KG1 (cell line): ENCODE measurements at regions not wholly inside any gene's neighbourhood (a gene's known extent, or its start where the extent isn't known, plus 50 kb on each side); places are given as distances from the start of the nearest gene placed in this dataset.
"Not testable (repeated sequence)": the region's sequence is repeated elsewhere in the genome, so short reads cannot be mapped to it uniquely, and the experiment has no call there.

Source experiments
- DNase-seq: peaks from one replicate; lab custom pipeline; 2025; lab: John Stamatoyannopoulos, UW

DNA sequence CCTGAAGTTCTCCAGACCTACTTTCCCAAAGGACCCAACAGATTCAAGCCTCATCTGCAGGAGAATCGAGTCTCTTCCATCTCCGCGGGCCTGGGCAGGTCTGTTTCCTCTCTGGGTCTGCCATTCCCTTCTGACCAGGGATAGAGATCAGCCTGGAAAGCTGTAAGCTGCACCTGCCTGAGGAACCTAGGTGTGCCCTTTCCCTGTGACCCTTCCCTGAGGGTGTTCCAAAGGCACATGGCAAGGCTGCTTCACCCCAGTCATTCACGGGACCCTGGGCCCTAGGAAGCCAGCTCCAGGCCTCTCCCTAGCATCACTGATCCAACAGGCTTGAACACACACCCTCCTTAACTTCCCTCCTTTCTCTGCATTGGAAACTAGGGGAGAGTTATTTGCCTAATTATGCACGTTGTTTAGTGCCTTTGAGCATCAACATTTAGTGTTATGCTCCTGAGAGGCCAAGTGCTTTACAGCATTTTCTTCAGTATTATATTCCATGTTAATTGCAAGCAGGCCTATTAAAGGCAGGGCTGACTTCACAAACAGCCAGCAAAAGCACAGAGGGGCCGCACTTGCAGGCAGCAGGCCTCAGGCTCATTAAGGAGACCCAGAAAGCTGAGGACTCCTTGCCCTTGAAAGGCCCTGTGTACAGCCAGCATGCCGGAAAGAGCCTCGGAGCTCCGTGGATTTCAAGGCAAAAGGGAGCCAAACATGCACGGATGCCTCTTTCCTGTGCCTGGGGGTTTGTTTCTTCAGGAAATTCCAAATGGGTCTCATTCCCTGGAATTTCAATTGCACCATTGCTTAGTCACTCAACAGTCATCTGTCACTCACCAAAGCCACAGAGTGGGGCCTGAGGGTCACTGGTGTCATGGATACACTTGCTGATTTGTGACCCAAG is 91.0 kb upstream of the FAM20C start:
- DNase-seq = no peak

DNA sequence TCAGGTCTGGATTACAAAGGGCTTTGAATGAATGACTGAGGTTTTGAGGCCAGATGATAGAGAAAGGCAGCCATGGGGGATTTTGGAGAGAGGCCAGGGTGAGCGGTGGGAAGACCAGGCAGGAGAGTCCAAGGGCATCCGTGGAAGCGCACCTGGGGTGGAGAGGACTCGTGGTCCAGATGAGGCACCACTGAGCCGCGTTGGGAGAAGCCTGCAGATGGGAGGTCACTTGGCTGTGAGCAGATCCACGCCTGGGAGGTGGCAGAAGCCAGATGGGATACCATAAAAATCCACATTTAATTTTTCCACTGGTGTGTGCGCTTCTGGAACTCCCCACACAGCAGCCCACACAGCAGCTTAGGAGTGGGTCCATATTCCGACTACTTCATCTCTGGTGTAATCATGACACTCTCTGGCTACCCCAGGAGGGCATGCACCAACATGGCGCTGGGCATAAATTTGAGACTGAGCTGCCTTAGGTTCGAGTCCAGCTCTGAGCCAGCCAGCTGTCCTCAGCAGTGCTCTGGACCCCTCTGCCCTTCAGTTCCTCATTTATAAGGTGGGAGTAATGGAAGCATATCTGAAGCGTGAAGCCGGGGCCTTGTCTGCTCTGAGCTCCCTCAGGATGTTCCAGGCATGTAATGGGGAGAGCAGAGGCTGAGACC is 90.2 kb upstream of the FAM20C start:
- no peak for DNase-seq

DNA sequence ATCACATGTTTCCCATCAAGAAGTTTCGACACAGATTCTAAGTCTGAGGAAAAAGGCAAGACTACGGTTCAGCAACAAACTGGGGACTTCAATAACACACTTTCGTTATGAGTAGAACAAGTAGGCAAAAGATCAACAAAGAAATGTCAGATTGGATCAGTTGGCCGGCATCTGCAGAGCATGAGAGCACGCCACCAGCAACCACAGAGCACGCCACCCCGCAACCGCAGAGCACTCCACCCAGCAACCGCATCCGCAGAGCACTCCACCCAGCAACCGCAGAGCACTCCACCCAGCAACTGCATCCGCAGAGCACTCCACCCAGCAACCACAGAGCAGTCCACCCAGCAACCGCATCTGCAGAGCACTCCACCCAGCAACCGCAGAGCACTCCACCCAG is 89.7 kb upstream of the FAM20C start:
- no peak for DNase-seq

DNA sequence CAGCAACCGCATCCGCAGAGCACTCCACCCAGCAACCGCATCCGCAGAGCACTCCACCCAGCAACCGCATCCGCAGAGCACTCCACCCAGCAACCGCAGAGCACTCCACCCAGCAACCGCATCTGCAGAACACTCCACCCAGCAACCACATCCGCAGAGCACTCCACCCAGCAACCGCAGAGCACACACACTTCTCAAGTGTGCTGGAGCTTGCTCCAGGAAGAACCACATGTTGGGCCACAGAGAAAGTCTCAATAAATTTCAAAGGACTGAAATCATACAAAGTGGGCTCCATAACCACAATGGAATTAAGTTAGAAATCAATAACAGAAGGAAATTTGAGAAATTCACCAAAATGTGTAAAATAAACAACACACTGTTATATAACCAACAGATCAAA is 88.4 kb upstream of the FAM20C start:
- DNase-seq = not testable (repeated sequence)

DNA sequence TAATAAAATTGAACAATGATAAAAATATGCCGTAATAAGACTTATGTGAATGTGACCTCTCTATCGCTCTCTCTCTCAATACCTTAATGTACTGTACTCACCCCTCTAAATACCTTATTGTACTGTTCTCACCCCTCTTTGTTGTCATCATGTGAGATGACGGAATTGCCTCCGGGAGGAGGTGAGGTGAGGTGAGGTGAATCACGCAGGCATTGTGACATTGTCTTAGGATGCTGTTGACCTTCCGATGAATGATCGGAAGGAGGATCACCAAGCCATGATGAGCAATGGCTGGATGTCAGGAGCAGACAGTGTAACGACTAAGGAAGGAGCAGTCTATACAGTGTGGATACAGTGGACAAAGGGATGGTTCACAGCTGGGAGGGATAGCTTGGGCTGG is 87.4 kb upstream of the FAM20C start:
- DNase-seq = no peak

DNA sequence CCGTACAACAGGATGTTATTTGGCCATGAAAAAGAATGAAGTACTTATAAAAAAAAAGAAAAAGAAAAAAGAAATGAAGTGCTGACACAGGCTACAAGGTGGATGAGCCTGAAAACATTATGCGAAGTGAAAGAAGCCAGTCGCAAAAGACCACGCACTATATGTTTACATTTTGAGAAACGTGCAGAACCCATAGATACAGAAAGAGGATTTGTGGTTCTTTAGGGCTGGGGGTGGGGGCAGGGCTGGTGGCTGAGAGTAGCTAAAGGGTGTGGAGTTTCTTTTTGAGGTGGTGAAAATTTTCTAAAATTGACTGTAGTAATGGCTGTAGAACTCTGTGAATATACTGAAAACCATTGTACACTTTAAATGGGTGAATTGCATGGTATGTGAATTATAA is 86.0 kb upstream of the FAM20C start:
- no peak for DNase-seq

DNA sequence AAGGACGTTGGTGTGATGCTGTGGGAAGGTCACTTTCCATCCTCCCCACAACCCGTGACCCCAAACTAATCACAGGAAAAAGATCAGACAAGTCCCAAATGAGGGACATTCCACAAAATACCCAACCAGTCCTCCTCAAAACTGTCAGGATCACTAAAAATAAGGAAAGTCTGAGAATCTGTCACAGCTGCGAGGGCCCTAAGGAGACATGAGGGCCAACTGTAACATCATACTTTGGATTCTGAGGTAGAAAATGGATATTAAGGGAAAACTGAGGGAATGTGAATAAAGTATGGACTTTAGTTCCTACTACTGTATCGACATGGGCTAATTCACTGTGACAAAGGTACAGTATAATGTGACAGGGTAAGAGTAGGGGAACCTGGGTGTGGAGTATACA is 85.1 kb upstream of the FAM20C start:
- DNase-seq = no peak

DNA sequence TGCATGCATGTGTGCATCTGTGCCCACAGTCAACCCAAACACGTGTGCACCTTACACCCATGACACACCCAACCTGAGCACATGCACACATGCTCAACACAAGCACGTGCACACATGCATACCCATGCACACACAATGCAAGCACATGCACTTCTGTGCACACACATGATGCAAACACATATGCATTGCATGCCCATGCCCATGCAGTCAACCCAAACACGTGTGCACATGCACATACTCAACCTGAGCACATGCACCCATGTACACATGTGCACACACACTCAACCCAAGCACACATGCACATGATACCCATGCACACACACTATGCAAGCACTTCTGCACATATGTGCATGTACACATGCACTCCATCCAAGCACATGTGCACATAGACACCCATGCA is 84.5 kb upstream of the FAM20C start:
- DNase-seq = no peak

DNA sequence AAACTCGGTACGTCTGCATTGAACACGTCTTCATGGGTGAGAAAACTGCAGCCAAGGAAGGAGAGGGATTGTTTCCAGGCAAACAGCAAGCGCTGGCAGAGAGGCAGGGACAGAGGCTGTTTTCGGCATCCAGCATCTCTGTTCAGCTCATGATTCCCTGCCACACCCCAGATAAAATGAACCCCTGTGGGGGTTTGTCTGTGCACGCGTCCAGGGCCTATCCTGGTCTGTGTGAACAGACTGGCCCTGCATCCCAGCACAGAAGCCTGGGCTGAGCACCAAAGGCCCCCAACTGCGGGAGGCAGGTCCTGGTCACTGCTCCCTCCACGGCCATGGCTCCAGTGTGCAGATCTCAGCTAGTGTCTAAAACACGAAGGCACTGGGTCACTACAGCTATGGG is 83.3 kb upstream of the FAM20C start:
- no peak for DNase-seq

DNA sequence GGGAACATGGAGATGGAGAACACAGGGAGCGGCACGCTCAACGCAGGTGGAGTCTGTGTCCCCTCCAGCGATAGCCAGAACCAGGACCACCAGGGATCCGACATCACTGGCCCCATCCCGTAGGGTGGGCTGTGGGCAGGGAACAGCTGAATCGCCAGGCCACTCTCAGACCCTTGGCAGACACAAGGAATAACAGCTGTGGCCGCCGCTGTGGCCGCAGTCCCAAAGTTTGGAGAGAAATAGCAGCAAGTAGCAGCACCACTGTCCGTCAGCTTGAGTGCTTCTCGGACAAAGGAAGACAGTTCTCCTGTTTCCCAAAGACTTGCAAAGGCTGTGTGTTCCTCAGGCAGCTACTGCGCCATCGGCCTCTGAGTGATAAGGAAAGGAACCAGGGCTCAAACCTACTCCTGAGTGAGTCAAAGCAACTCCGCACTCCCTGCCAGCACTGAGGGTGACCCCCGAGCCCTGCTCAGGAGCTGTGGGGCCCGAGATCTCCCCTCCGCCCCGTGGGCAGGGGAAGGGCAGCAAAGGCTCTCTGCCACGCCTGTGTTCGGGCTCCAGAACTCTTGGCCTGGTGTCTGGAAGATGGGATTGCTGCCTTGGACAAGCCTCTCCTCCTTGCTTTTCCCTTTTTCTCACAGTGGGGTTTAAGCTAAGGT is 82.3 kb upstream of the FAM20C start:
- no peak for DNase-seq

DNA sequence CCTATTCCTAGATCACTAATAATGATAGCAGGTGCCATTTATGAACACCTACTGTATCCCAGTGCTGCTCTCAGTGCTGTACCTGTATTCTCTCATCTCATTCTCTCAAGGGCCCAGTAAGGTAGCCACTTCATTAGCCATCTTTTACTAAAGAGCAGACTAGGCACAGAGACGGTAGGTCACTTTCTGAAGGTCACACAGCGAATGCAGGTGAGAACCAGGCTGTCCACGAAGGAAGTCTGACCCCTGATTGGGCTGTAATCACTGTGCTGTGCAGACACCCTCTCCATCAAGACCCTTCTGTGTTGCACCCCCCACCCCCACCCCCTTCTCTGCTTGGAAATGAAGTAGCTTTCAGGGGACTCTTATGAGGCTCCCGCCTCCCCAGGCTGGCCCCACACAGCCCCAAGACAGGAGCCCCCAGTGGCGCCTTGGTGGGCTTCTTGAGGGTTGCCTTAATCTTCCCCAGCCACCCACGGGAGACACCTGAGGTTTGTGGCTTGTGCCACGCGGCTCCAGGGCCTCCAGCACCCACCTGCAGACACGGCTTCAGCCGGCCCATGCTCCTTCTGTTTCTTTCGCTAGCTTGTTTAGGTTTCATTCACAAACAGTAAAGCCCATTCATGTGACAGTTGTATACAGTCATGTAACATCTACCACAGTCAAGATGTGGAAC is 81.7 kb upstream of the FAM20C start:
- DNase-seq = no peak

DNA sequence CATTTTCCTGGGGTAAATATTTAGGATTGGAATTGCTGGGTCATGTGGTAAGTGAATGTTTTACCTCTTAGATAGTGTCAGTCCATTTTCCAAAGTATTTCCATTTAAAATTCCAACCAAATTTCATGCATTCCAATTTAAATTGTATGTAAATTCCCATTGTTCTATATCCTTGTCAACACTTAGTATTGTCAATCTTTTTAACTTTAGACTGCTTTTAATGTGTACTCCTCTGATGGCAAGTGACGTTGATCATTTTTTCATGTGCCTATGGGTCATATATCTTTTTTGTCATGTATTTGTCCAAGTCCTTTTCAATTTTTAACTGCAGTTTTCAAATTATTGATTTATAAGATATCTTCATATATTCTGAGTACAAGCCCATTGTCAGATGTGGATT is 80.8 kb upstream of the FAM20C start:
- no peak for DNase-seq

DNA sequence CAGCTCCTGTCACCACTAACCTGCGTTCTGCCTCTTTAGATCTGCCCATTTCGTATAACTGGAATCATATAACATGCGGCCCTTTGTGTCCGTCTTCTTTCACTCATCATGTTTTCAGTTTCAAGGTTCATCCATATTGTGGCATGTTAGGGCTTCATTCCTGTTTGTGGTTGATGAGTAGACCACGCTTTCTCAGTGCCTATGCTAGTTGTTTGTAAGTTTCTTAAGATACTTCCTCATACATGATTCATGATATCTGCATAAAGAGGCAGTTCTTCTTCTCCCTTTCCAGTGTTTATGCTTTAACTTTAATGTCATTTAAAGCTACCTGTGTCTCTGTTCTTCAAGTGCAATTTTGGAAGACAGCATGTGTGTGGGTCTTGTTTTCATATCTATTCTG is 79.5 kb upstream of the FAM20C start:
- DNase-seq = no peak

DNA sequence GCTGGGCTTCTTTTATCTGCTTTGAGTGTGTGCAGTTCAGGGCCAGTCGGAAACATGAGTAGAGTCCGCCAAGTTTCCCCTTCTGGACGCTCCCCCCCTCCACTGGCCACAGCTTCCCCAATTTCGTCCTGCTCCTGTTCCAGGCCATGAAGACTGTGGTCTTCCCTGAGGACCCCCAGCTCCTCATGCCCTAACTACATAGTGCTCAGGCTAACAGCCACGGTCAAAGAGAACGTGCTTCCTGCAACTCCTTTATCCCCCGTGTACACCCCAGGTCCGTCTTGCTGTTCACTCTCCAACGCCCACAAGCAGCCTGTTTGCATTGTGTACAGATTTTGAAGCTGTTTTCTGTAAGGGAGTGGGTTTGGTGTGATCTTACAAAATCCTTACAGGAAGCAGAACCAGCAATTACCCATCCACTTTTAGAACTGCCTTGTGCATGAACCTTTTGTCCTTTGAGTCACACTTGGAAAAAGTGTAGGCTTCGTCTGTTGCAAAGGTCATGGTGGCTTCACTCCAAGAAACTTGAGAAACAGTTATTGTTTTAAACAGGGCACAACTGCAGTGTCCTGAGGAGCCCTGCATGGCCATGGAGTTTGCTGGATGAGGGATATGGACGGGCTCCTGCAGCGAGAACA is 77.0 kb upstream of the FAM20C start:
- peak; percentile 72 for DNase-seq

DNA sequence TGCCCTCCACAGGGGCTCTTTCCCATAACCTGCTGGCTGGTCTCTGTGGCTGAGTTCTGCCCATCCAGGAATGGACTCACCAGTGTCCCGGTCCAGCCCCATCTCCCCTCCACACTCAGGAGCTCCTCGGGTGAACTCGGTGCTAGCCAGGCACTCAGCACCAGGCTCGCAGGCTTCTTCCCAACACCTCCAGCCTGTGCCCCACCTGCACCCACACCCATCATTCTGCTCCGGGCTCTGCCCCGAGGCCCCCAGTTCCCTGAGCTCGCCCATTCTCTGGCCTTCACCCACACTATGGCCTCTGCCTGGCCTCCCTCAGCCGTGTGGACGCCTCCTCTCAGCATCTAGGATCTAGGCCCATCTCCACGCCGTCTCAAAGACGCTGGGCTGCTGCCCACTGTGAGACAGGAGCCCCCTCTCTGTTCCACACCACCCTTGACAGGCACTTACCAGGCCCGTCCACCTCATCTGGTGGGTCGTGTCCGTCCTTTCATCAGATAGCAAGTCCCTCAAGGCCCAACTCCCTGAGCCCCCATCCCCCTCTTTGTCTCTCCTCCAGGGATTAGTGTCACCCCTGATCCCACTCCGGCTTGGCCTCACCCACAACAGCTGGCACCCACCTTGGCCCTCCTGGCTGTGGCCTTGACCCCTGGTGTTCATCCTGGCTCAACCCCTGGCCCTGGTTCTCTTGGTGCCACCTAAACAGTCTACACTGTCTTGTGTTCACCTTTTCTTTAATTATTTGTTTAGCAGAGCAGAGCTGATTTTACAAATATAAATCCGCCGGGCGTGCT is 76.0 kb upstream of the FAM20C start:
- no peak for DNase-seq

DNA sequence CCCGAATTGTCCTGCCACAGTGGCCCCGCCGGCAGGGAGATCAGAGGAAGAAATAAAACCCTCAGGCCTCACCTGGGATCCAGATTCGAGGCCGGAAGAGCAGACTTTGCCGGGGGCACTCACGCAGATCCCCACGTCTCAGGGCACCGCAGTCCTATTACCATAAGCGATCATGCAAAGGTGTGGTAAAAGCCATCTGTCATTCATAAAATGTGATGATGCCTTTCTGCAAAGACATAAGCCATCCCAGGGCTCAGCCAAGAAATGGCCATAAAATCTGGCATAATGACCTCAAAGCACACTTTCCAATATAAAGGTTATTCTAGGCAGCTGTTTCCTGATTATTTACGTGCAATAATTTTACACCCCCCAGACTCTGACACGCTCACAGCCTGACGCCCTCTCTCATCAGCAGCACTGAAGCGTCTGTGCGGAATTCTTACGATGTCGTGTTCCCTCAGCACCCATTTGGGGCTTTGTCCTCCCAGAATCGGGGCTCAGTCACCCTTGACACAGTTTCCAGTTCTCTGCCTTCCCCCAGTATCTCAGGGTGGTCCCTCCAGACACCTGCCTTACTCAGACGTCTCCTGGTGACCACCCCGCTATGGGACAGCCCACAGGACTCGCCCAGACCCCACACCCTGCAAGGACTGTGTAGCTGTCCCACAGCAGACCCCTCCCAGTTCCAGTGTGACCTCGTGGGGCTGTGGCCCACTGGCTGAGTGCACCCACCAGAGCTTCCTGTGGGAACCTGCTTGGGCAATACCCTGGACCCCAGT is 74.3 kb upstream of the FAM20C start:
- DNase-seq = no peak

DNA sequence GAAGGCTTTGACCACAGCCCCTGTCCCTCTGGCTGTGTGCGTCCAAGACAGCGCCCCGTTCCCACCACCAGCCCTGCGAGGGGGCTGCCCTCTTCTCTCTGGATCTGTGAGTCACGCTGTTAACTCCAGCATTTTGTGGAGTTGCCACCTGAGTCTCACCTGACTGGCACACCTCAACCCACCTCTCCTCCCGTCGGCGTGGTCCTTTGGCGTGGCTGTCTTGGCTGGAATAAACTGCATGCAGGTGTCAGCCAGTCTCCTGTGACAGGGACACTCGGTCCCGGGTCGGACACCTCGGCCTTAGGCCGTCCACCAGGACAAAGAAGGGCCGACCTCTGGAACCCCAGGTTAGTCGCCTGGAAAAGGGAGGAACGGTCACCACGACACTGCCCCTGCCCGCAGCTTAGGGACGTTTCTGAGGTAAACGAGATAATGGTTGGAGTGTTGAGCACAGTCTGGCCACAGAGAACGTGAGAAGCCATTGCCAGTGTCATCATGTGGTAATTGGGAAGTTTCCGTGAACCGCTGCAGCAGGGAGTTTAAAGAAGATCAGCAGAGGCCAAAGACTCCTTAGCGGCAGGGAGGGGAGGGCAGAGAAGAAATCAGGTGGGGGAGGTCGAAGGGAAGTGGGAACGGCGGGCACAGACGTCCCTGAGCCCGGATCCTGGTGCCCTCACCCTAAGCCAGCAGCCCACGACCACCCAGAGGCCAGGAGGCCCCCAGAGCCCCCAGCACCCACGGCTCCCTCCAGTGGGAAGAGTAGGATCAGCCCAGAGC is 73.6 kb upstream of the FAM20C start:
- no peak for DNase-seq

DNA sequence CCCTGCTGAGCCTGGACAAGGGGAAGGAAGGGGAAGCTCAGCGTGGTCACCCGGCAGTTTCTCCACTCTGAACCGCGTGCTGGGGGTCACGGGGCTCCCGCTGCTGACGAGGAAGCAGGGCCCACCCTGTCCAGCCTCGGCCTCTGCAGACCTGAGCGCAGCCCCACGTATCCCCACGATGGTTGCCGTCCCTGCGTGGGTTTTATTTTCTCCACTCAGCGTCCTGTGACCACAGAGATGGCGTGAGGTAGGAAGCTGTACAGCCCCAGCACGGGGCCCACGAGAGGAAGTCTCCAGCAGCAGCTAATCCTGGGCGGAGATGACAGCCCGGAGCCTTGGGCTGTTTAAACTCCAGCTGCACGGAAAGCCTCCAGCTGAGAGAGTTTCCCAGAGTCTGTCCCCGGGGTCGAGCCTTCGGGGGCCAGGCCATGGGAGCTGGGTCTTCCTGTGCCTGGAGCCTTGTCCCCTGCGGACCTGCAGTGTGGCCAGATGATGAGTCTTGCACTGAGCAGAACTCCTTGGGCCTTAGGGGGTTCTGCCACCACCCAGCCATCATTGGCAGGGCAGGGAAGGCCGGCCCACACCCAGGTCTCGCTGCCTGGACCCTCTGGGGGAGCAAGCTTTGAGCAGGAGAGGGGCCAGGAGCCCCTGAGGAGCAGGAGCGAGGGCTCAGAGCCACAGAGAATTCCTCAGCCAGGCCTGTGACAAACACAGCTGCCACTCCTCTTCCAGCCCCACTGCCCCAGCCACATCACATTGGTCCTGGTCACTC is 72.8 kb upstream of the FAM20C start:
- no peak for DNase-seq
